Neural cell (in vitro differentiated cells): ENCODE measurements at regions not wholly inside any gene's neighbourhood (a gene's known extent, or its start where the extent isn't known, plus 50 kb on each side); places are given as distances from the start of the nearest gene placed in this dataset.

Experiments
- CTCF ChIP-seq: fragments of 450-650 bp; IDR thresholded peaks from 2 replicates; pipeline ENCODE4 v1.5.1; 2014; ENCODE audit warnings: antibody characterized with exemption, mild to moderate bottlenecking, moderate library complexity; ENCODE audit not compliant: poor library complexity, severe bottlenecking
- EZH2 ChIP-seq: fragments of 200-600, 300-800 bp; shearing (Covaris generic), sonication (generic); IDR thresholded peaks from 2 replicates; pipeline ENCODE4 v1.6.1; 2014; ENCODE audit warnings: antibody characterized with exemption, low read length, borderline replicate concordance, mild to moderate bottlenecking; ENCODE audit not compliant: insufficient read depth, poor library complexity, severe bottlenecking
- REST ChIP-seq: IDR thresholded peaks from 2 replicates; pipeline ENCODE4 v1.6.1; 2012; ENCODE audit warnings: borderline replicate concordance
- SMC3 ChIP-seq: fragments of 450-650 bp; conservative IDR thresholded peaks from 2 replicates; pipeline ENCODE4 v1.6.1; 2014; ENCODE audit warnings: antibody characterized with exemption, mild to moderate bottlenecking, moderate library complexity; ENCODE audit not compliant: poor library complexity

- TF ChIP-seq CTCF: no peak
- no peak for TF ChIP-seq SMC3
- no peak for TF ChIP-seq REST
- no peak for TF ChIP-seq EZH2
These were observed 92.7 kb upstream of the IL15 start for GRCh38 chr4:141543706-141544105.
